GM13976 (cell line): ENCODE measurements at regions not wholly inside any gene's neighbourhood (a gene's known extent, or its start where the extent isn't known, plus 50 kb on each side); places are given as distances from the start of the nearest gene placed in this dataset.
A peak's percentile ranks its signal among the peaks of the same experiment; 100 is the strongest.

Source experiments
- DNase-seq: peaks from one replicate; pipeline ENCODE4 v3.0.0; 2012; ENCODE audit warnings: low spot score
- in situ Hi-C: fragments of 300-500 bp; cut with MboI; formaldehyde crosslinking; loops from one replicate; pipeline ENCODE4 v1.12.0; 2022; ENCODE audit warnings: low sequenced_read_pairs, mixed read lengths, inconsistent platforms; ENCODE audit not compliant: unreplicated experiment
- TF ChIP-seq, protein P1 (sequence below): IDR thresholded peaks from 2 replicates; pipeline ENCODE4 v1.5.1; 2012; ENCODE audit warnings: borderline replicate concordance, mild to moderate bottlenecking; ENCODE audit not compliant: insufficient read depth; ENCODE audit errors: extremely low read depth, missing control alignments, control extremely low read depth

GRCh38 chrX:26873736-26874135 lies 589.4 kb downstream of the PPP4R3C start:
- in situ Hi-C loops = no loop called here

GRCh38 chrX:26871967-26872366 lies 591.2 kb downstream of the PPP4R3C start:
- in situ Hi-C loops = no loop called here

More at GRCh38 chrX:26873736-26874135, 589.4 kb downstream of the PPP4R3C start:
- no peak for DNase-seq
- TF ChIP-seq, protein P1, sequence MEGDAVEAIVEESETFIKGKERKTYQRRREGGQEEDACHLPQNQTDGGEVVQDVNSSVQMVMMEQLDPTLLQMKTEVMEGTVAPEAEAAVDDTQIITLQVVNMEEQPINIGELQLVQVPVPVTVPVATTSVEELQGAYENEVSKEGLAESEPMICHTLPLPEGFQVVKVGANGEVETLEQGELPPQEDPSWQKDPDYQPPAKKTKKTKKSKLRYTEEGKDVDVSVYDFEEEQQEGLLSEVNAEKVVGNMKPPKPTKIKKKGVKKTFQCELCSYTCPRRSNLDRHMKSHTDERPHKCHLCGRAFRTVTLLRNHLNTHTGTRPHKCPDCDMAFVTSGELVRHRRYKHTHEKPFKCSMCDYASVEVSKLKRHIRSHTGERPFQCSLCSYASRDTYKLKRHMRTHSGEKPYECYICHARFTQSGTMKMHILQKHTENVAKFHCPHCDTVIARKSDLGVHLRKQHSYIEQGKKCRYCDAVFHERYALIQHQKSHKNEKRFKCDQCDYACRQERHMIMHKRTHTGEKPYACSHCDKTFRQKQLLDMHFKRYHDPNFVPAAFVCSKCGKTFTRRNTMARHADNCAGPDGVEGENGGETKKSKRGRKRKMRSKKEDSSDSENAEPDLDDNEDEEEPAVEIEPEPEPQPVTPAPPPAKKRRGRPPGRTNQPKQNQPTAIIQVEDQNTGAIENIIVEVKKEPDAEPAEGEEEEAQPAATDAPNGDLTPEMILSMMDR = no peak

DNA sequence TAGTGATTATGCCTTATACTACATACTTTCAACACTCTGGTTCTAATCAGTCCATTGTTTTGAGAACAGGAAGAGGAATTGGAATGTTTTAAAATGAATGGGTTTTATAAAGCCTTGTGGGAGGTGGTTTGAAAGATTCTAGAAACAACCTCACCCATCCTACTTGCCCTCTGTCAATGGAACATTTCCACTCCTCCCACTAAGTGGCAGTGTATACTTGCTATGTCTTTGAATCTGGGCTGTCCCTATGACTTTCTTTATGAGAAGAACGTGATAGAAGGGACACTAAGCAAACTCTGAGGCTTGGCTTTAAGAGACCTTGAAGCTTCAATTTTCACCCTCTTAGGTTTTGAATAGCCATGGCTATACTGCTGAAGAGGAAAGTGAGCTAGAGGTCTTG lies 611.2 kb downstream of the PPP4R3C start:
- in situ Hi-C loops = no loop called here
- TF ChIP-seq, protein P1 = peak; percentile 7
- no peak for DNase-seq

More at GRCh38 chrX:26871967-26872366, 591.2 kb downstream of the PPP4R3C start:
- DNase-seq = no peak
- TF ChIP-seq, protein P1 = no peak

DNA sequence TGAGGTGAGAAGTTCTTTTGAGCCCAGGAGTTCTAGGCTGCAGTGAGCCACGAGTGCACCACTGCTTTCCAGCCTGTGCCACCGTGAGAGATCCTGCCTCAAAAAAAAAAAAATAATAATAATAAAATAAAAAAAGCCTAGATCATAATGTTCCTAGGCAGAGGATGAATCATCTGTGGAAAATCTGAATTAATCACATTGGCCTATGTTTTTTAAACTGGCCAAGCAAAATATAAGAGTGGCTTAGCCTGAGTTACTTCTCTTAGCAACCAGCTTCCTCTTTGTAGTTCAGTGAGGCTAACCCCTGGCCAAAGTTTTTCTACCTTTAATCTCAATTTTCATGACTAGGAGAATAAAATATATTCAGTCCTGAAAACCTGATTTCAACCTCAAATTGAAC lies 614.6 kb downstream of the PPP4R3C start:
- TF ChIP-seq, protein P1 = no peak
- in situ Hi-C loops = no loop called here
- no peak for DNase-seq

- no peak for DNase-seq
- in situ Hi-C loops = no loop called here
- TF ChIP-seq, protein P1 = no peak
These were observed 618.1 kb downstream of the PPP4R3C start for GRCh38 chrX:26845056-26845455.

- in situ Hi-C loops = no loop called here
- TF ChIP-seq, protein P1 = no peak
These were observed 606.5 kb downstream of the MAGEB5 start for GRCh38 chrX:26822448-26822847.

GRCh38 chrX:26789751-26790150 lies 573.8 kb downstream of the MAGEB5 start:
- in situ Hi-C loops = loop anchor here (25.0 kb wide), 1 partner anchor 398 kb away; no protein-coding TSS in a partner anchor
- DNase-seq = no peak
- TF ChIP-seq, protein P1 = no peak

More at GRCh38 chrX:26822448-26822847, 606.5 kb downstream of the MAGEB5 start:
- no peak for DNase-seq
